ENCODE measurements at regions not wholly inside any gene's neighbourhood (a gene's known extent, or its start where the extent isn't known, plus 50 kb on each side); places are given as distances from the start of the nearest gene placed in this dataset.

DNA sequence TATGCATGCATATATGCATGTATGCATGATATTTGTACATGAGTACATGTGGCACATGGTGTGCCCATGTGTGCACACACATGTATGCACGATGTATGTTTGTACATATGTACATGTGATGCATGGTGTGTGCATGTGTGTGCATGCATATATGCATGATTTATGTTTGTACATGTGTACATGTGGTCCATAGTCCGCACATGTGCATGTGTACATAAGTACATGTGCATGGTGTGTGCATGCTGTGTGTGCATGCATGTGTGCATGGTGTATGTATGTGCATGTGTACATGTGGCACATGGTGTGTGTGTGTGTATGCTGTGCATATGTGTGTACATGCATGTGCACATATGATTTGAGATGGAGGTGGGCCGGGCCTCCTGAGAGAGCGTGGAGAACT is 384.2 kb downstream of the TYW1 start:
- TF ChIP-seq, protein P1, sequence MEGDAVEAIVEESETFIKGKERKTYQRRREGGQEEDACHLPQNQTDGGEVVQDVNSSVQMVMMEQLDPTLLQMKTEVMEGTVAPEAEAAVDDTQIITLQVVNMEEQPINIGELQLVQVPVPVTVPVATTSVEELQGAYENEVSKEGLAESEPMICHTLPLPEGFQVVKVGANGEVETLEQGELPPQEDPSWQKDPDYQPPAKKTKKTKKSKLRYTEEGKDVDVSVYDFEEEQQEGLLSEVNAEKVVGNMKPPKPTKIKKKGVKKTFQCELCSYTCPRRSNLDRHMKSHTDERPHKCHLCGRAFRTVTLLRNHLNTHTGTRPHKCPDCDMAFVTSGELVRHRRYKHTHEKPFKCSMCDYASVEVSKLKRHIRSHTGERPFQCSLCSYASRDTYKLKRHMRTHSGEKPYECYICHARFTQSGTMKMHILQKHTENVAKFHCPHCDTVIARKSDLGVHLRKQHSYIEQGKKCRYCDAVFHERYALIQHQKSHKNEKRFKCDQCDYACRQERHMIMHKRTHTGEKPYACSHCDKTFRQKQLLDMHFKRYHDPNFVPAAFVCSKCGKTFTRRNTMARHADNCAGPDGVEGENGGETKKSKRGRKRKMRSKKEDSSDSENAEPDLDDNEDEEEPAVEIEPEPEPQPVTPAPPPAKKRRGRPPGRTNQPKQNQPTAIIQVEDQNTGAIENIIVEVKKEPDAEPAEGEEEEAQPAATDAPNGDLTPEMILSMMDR (conservative IDR thresholded peaks at IDR 0.05): no peak
- no peak for TF ChIP-seq ZFX (IDR thresholded peaks at IDR 0.05)

Measured in C4-2B (cell line).